ENCODE measurements at regions not wholly inside any gene's neighbourhood (a gene's known extent, or its start where the extent isn't known, plus 50 kb on each side); places are given as distances from the start of the nearest gene placed in this dataset.
A peak's percentile ranks its signal among the peaks of the same experiment; 100 is the strongest.

GRCh38 chr3:25902586-25902985 is 112.7 kb downstream of the OXSM start:
- TF ChIP-seq CTCF (conservative IDR thresholded peaks at IDR 0.05; ENCODE audit: low read depth, low read length), result no peak
- H3K4me3 ChIP-seq (ENCODE audit: low read length), result no peak overlapping the region
- DNase-seq (ENCODE audit: low read depth), result no peak

GRCh38 chr3:25903371-25904129 is 113.7 kb downstream of the OXSM start:
- no peak for TF ChIP-seq CTCF (conservative IDR thresholded peaks at IDR 0.05; ENCODE audit: low read depth, low read length)
- no peak for DNase-seq (ENCODE audit: low read depth)
- no peak overlapping the region for H3K4me3 ChIP-seq (ENCODE audit: low read length)

GRCh38 chr3:25904206-25904605 is 114.3 kb downstream of the OXSM start:
- no peak for DNase-seq (ENCODE audit: low read depth)
- no peak overlapping the region for H3K4me3 ChIP-seq (ENCODE audit: low read length)
- no peak for TF ChIP-seq CTCF (conservative IDR thresholded peaks at IDR 0.05; ENCODE audit: low read depth, low read length)

- no peak for TF ChIP-seq CTCF (conservative IDR thresholded peaks at IDR 0.05; ENCODE audit: low read depth, low read length)
- no peak for DNase-seq (ENCODE audit: low read depth)
- no peak overlapping the region for H3K4me3 ChIP-seq (ENCODE audit: low read length)
Measured at GRCh38 chr3:25906132-25906906, 116.4 kb downstream of the OXSM start.

- no peak for DNase-seq (ENCODE audit: low read depth)
- TF ChIP-seq CTCF (conservative IDR thresholded peaks at IDR 0.05; ENCODE audit: low read depth, low read length), result no peak
- no peak overlapping the region for H3K4me3 ChIP-seq (ENCODE audit: low read length)
Measured at GRCh38 chr3:25907081-25907480, 117.2 kb downstream of the OXSM start.

GRCh38 chr3:25910105-25910504 is 120.2 kb downstream of the OXSM start:
- DNase-seq (ENCODE audit: low read depth), result no peak
- TF ChIP-seq CTCF (conservative IDR thresholded peaks at IDR 0.05; ENCODE audit: low read depth, low read length), result no peak
- no peak overlapping the region for H3K4me3 ChIP-seq (ENCODE audit: low read length)

- H3K4me3 ChIP-seq (ENCODE audit: low read length), result no peak overlapping the region
- DNase-seq (ENCODE audit: low read depth), result no peak
- peak; percentile 61 for TF ChIP-seq CTCF (conservative IDR thresholded peaks at IDR 0.05; ENCODE audit: low read depth, low read length)
Measured at GRCh38 chr3:25910997-25911396, 121.1 kb downstream of the OXSM start.

Measured in retinal pigment epithelial cell (primary cell).